ENCODE measurements at regions not wholly inside any gene's neighbourhood (a gene's known extent, or its start where the extent isn't known, plus 50 kb on each side); places are given as distances from the start of the nearest gene placed in this dataset.

DNA sequence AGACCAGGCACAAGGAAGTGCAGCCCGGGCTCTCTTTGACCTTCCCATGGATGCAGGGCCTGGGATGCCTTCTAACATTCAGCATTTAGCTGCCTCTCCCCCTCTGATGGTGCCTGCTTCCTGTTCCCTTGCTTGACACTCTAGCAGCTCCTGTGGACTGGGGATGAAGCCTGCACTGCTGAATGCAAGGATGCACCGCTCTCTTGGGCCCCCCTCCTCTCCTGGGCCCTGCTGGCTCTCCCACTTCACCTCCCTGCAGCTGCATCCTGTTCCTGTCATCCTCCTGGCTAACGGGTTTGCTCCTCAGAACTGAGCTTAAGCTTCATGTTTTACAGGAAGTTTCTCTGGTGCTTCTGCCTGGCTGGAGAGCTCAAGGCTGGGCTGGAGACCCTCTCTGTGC is 254.1 kb downstream of the TSN start:
- Histone ChIP-seq H3K79me2 (ENCODE audit: insufficient read depth, low read length) (no peaks in the 10 kb centered on the region), H3K27ac (ENCODE audit: low read depth in 1 of 2, low read length in 2 of 2) (no peak overlapping the region), H3K27me3 (ENCODE audit: control insufficient read depth in 2 of 2, insufficient read depth in 2 of 2, low read length in 2 of 2) (no peaks in the 10 kb centered on the region), H4K20me1 (ENCODE audit: insufficient read depth, low read length) (no peaks in the 10 kb centered on the region), H3K4me2 (replicated peaks; ENCODE audit: extremely low read depth, low read length, poor library complexity, severe bottlenecking) (no peak overlapping the region), H3K4me3 (replicated peaks in 1 of 3; ENCODE audit: low read depth in 2 of 3, low read length in 3 of 3) (no peak overlapping the region), H3K36me3 (replicated peaks in 1 of 2; ENCODE audit: control insufficient read depth in 1 of 2, insufficient read depth in 2 of 2, low read length in 2 of 2) (no peaks in the 10 kb centered on the region), H3K9ac (ENCODE audit: insufficient read depth, low read length, poor library complexity, severe bottlenecking) (no peak overlapping the region), H3K4me1 (ENCODE audit: control insufficient read depth in 1 of 2, insufficient read depth in 2 of 2, low read length in 2 of 2) (no peaks in the 10 kb centered on the region), H2AFZ (ENCODE audit: insufficient read depth, low read depth, low read length, poor library complexity, severe bottlenecking) (no peak overlapping the region), H3K9me3 (replicated peaks in 1 of 2; ENCODE audit: control insufficient read depth in 1 of 2, insufficient read depth in 1 of 2, low read length in 2 of 2) (no peaks in the 10 kb centered on the region)
- intact Hi-C loops (cut with micrococcal nuclease), result no loop called here
- DNase-seq, result no peak
- peaks cover 0 to 6% (median 0%) of the 10 kb centered on the region in 7 donors for H3K9me3 Mint-ChIP-seq
- H3K27me3 Mint-ChIP-seq (ENCODE audit: low read depth in 3 of 3), result peaks cover 2 to 4% (median 4%) of the 10 kb centered on the region in 3 donors
- no peak overlapping the region for H3K4me3 Mint-ChIP-seq
- H3K4me1 Mint-ChIP-seq, result no peaks in the 10 kb centered on the region
- 29% methylated on average over 3 of the region's 3 CpGs for WGBS (ENCODE audit: insufficient coverage)
- no peaks in the 10 kb centered on the region for H3K36me3 Mint-ChIP-seq
- H3K27ac Mint-ChIP-seq, result no peak overlapping the region
- TF ChIP-seq, protein P1, sequence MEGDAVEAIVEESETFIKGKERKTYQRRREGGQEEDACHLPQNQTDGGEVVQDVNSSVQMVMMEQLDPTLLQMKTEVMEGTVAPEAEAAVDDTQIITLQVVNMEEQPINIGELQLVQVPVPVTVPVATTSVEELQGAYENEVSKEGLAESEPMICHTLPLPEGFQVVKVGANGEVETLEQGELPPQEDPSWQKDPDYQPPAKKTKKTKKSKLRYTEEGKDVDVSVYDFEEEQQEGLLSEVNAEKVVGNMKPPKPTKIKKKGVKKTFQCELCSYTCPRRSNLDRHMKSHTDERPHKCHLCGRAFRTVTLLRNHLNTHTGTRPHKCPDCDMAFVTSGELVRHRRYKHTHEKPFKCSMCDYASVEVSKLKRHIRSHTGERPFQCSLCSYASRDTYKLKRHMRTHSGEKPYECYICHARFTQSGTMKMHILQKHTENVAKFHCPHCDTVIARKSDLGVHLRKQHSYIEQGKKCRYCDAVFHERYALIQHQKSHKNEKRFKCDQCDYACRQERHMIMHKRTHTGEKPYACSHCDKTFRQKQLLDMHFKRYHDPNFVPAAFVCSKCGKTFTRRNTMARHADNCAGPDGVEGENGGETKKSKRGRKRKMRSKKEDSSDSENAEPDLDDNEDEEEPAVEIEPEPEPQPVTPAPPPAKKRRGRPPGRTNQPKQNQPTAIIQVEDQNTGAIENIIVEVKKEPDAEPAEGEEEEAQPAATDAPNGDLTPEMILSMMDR (IDR thresholded peaks at IDR 0.05), result no peak

DNA sequence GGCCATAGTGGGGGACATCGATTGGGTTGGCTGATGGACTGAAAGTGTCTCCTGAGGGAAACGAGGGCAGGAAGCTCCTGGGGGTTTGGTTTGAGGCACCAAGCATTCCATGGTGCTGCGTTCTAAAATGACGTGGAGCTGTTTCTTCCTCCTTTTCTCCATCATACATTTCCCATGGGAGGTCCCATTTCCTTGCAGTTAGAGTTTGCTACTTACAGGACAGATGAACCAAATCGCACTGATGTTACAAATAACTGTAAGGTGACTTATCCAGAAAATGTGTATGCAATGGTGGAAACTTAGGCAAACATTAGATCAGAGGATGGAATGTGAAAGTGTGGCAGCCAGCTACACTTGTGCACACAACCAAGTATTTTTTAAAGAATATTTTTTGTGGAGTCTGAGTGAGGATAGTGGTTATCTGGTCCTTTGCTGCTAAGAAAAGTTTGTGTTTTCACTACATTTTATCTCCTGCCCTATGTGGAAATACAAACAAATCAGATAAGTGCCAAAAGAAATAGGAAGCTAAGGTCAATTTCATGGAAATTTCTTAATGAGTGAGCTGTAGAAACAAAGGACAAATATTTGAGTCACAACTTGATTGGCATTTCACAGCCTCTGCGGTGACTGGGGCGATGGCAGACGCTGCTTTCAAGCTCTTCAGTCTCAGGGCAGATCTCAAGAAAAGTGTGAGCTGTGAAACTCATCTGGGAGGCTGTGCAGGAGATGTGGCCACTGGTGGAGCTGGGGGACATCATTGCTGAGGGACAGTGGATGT is 256.2 kb downstream of the TSN start:
- WGBS (ENCODE audit: insufficient coverage), result 92% methylated on average over 5 of the region's 8 CpGs

More for the DNA sequence above, 256.2 kb downstream of the TSN start:
- Histone ChIP-seq H3K4me1 (ENCODE audit: control insufficient read depth in 1 of 2, insufficient read depth in 2 of 2, low read length in 2 of 2) (no peaks in the 10 kb centered on the region), H3K36me3 (replicated peaks in 1 of 2; ENCODE audit: control insufficient read depth in 1 of 2, insufficient read depth in 2 of 2, low read length in 2 of 2) (no peaks in the 10 kb centered on the region), H3K9ac (ENCODE audit: insufficient read depth, low read length, poor library complexity, severe bottlenecking) (no peak overlapping the region), H3K79me2 (ENCODE audit: insufficient read depth, low read length) (no peaks in the 10 kb centered on the region), H3K4me3 (replicated peaks in 1 of 3; ENCODE audit: low read depth in 2 of 3, low read length in 3 of 3) (no peak overlapping the region), H3K27ac (ENCODE audit: low read depth in 1 of 2, low read length in 2 of 2) (no peak overlapping the region), H3K4me2 (replicated peaks; ENCODE audit: extremely low read depth, low read length, poor library complexity, severe bottlenecking) (no peak overlapping the region), H2AFZ (ENCODE audit: insufficient read depth, low read depth, low read length, poor library complexity, severe bottlenecking) (no peak overlapping the region), H4K20me1 (ENCODE audit: insufficient read depth, low read length) (no peaks in the 10 kb centered on the region), H3K9me3 (replicated peaks in 1 of 2; ENCODE audit: control insufficient read depth in 1 of 2, insufficient read depth in 1 of 2, low read length in 2 of 2) (no peaks in the 10 kb centered on the region), H3K27me3 (ENCODE audit: control insufficient read depth in 2 of 2, insufficient read depth in 2 of 2, low read length in 2 of 2) (no peaks in the 10 kb centered on the region)
- Mint-ChIP-seq H3K4me1 (no peaks in the 10 kb centered on the region), H3K4me3 (no peak overlapping the region), H3K36me3 (no peaks in the 10 kb centered on the region), H3K27ac (peak overlapping the region in 1 of 7 donors; percentile 12), H3K27me3 (ENCODE audit: low read depth in 3 of 3) (peaks cover 2 to 4% (median 4%) of the 10 kb centered on the region in 3 donors), H3K9me3 (peaks cover 0 to 6% (median 2%) of the 10 kb centered on the region in 7 donors)
- TF ChIP-seq, protein P1 (IDR thresholded peaks at IDR 0.05), result no peak
- intact Hi-C loops (cut with micrococcal nuclease), result no loop called here
- no peak for DNase-seq
